HG02759 (cell line): ENCODE measurements at regions not wholly inside any gene's neighbourhood (a gene's known extent, or its start where the extent isn't known, plus 50 kb on each side); places are given as distances from the start of the nearest gene placed in this dataset.

Experiments
- ATAC-seq: cut with Tn5 transposase; IDR thresholded peaks from one replicate; pipeline ENCODE4 v1.9.1; 2021; ENCODE audit warnings: mild to moderate bottlenecking, moderate library complexity; ENCODE audit not compliant: unreplicated experiment

GRCh38 chr21:18191139-18191538 is 53.5 kb upstream of the CHODL start:
- no peak for ATAC-seq

- no peak for ATAC-seq
These were observed 66.1 kb upstream of the CHODL start for GRCh38 chr21:18178509-18178908.

- no peak for ATAC-seq
These were observed 70.3 kb upstream of the CHODL start for GRCh38 chr21:18174370-18174769.

- no peak for ATAC-seq
These were observed 73.8 kb upstream of the CHODL start for GRCh38 chr21:18170829-18171228.

GRCh38 chr21:18170221-18170620 is 74.4 kb upstream of the CHODL start:
- no peak for ATAC-seq

- no peak for ATAC-seq
These were observed 76.5 kb upstream of the CHODL start for GRCh38 chr21:18168108-18168507.

- no peak for ATAC-seq
These were observed 79.7 kb upstream of the CHODL start for GRCh38 chr21:18164933-18165332.

- no peak for ATAC-seq
These were observed 80.2 kb upstream of the CHODL start for GRCh38 chr21:18164483-18164882.

GRCh38 chr21:18163956-18164355 is 80.7 kb upstream of the CHODL start:
- ATAC-seq, result no peak

- ATAC-seq, result no peak
These were observed 82.8 kb upstream of the CHODL start for GRCh38 chr21:18161841-18162240.

GRCh38 chr21:18157406-18157805 is 87.2 kb upstream of the CHODL start:
- ATAC-seq, result no peak

GRCh38 chr21:18155508-18156193 is 89.0 kb upstream of the CHODL start:
- peak; percentile 45 for ATAC-seq

- no peak for ATAC-seq
These were observed 91.6 kb upstream of the CHODL start for GRCh38 chr21:18153063-18153462.

- no peak for ATAC-seq
These were observed 92.3 kb upstream of the CHODL start for GRCh38 chr21:18152371-18152770.

GRCh38 chr21:18151046-18151445 is 93.6 kb upstream of the CHODL start:
- no peak for ATAC-seq

- ATAC-seq, result no peak
These were observed 96.2 kb upstream of the CHODL start for GRCh38 chr21:18148401-18148800.

- no peak for ATAC-seq
These were observed 97.0 kb upstream of the CHODL start for GRCh38 chr21:18147678-18148077.

- no peak for ATAC-seq
These were observed 97.8 kb upstream of the CHODL start for GRCh38 chr21:18146820-18147219.

- no peak for ATAC-seq
These were observed 100.3 kb upstream of the CHODL start for GRCh38 chr21:18144339-18144738.

GRCh38 chr21:18142655-18143054 is 102.0 kb upstream of the CHODL start:
- ATAC-seq, result no peak

- no peak for ATAC-seq
These were observed 106.1 kb upstream of the CHODL start for GRCh38 chr21:18138507-18138906.

- no peak for ATAC-seq
These were observed 115.1 kb upstream of the CHODL start for GRCh38 chr21:18129526-18129925.

GRCh38 chr21:18118566-18118965 is 126.1 kb upstream of the CHODL start:
- no peak for ATAC-seq
